CD14-positive monocyte (primary cell): ENCODE measurements at regions not wholly inside any gene's neighbourhood (a gene's known extent, or its start where the extent isn't known, plus 50 kb on each side); places are given as distances from the start of the nearest gene placed in this dataset.

ENCODE experiments used
- DNase-seq, 3 donors: peaks; one replicate each; pipeline ENCODE4 v3.0.0-alpha.2; 2011 to 2022
- H2AFZ ChIP-seq: 2 replicates; pipeline ENCODE4 v1.6.0; 2012; ENCODE audit warnings: mild to moderate bottlenecking, low read depth, low read length, inconsistent platforms; ENCODE audit not compliant: insufficient read depth, poor library complexity, severe bottlenecking
- H3K27ac ChIP-seq, 2 donors: 1 replicate in 1 of 2; 2 replicates in 1 of 2; pipeline ENCODE4 v1.5.1; 2012 to 2013; ENCODE audit warnings: low read length in 2 of 2, control low read depth in 1 of 2, inconsistent platforms in 1 of 2, low read depth in 1 of 2, mild to moderate bottlenecking in 1 of 2
- H3K27me3 ChIP-seq, 2 donors: one replicate each; pipeline versions ENCODE4 v1.6.0 to v1.6.1; 2011 to 2013; ENCODE audit warnings: low read length in 2 of 2; ENCODE audit not compliant: control insufficient read depth in 2 of 2, insufficient read depth in 2 of 2
- H3K36me3 ChIP-seq, 2 donors: replicated peaks in 1 of 2; 1 replicate in 1 of 2; 2 replicates in 1 of 2; pipeline versions ENCODE4 v1.5.1 to v1.6.1; 2012 to 2013; ENCODE audit warnings: low read length in 2 of 2, control low read depth in 1 of 2, inconsistent platforms in 1 of 2, mild to moderate bottlenecking in 1 of 2; ENCODE audit not compliant: insufficient read depth in 2 of 2, control insufficient read depth in 1 of 2
- H3K4me1 ChIP-seq, 2 donors: 1 replicate in 1 of 2; 2 replicates in 1 of 2; pipeline versions ENCODE4 v1.5.1 to v1.6.1; 2012 to 2013; ENCODE audit warnings: low read length in 2 of 2, control low read depth in 1 of 2, inconsistent platforms in 1 of 2, mild to moderate bottlenecking in 1 of 2, moderate library complexity in 1 of 2; ENCODE audit not compliant: insufficient read depth in 2 of 2, control insufficient read depth in 1 of 2
- H3K4me2 ChIP-seq: replicated peaks from 2 replicates; pipeline ENCODE3; 2012; ENCODE audit warnings: low read length, moderate library complexity, mild to moderate bottlenecking; ENCODE audit not compliant: poor library complexity, severe bottlenecking; ENCODE audit errors: extremely low read depth
- H3K4me3 ChIP-seq, 3 experiments: fragments of 200-600 bp in 1 of 3; sonication (generic) in 1 of 3; replicated peaks in 1 of 3; 1 replicate in 2 of 3; 2 replicates in 1 of 3; pipeline ENCODE4 v1.5.1; 2011 to 2013; ENCODE audit warnings: low read length in 3 of 3, mild to moderate bottlenecking in 3 of 3, control low read depth in 2 of 3, low read depth in 2 of 3, inconsistent platforms in 1 of 3, moderate library complexity in 1 of 3
- H3K79me2 ChIP-seq: 2 replicates; pipeline ENCODE4 v1.6.0; 2012; ENCODE audit warnings: mild to moderate bottlenecking, control low read depth, inconsistent platforms, low read length, moderate library complexity; ENCODE audit not compliant: insufficient read depth
- H3K9ac ChIP-seq: 2 replicates; pipeline ENCODE4 v1.6.0; 2017; ENCODE audit warnings: low read length, mild to moderate bottlenecking; ENCODE audit not compliant: insufficient read depth, poor library complexity, severe bottlenecking
- H3K9me3 ChIP-seq, 2 donors: replicated peaks in 1 of 2; 1 replicate in 1 of 2; 2 replicates in 1 of 2; pipeline versions ENCODE4 v1.5.1 to v1.6.1; 2012 to 2013; ENCODE audit warnings: low read length in 2 of 2, control low read depth in 1 of 2; ENCODE audit not compliant: control insufficient read depth in 1 of 2, insufficient read depth in 1 of 2
- H4K20me1 ChIP-seq: 2 replicates; pipeline ENCODE4 v1.6.0; 2012; ENCODE audit warnings: mild to moderate bottlenecking, low read length, control low read depth, moderate library complexity; ENCODE audit not compliant: insufficient read depth
- H3K27ac Mint-ChIP-seq, 7 donors: one replicate each; pipeline ENCODE4 v1.8.0; 2020; ENCODE audit warnings: mild to moderate bottlenecking in 7 of 7, mixed read lengths in 7 of 7, moderate library complexity in 6 of 7, inconsistent platforms in 2 of 7
- H3K27me3 Mint-ChIP-seq, 3 donors: one replicate each; pipeline ENCODE4 v1.8.0; 2021 to 2022; ENCODE audit warnings: low read depth in 3 of 3, mild to moderate bottlenecking in 3 of 3, mixed read lengths in 3 of 3, moderate library complexity in 3 of 3, inconsistent platforms in 1 of 3
- H3K36me3 Mint-ChIP-seq, 2 donors: one replicate each; pipeline ENCODE4 v1.8.0; 2020; ENCODE audit warnings: mixed read lengths in 2 of 2, inconsistent platforms in 1 of 2, mild to moderate bottlenecking in 1 of 2
- H3K4me1 Mint-ChIP-seq: one replicate; pipeline ENCODE4 v1.8.0; 2020; ENCODE audit warnings: mild to moderate bottlenecking, mixed read lengths
- H3K4me3 Mint-ChIP-seq, 2 donors: one replicate each; pipeline ENCODE4 v1.8.0; 2020; ENCODE audit warnings: mild to moderate bottlenecking in 2 of 2, mixed read lengths in 2 of 2, moderate library complexity in 1 of 2
- H3K9me3 Mint-ChIP-seq, 7 donors: one replicate each; pipeline ENCODE4 v1.8.0; 2020 to 2022; ENCODE audit warnings: mixed read lengths in 7 of 7, mild to moderate bottlenecking in 6 of 7, moderate library complexity in 6 of 7, inconsistent platforms in 2 of 7
- CTCF ChIP-seq: fragments of 200-600 bp; IDR thresholded peaks from one replicate; pipeline ENCODE4 v1.8.0; 2022; ENCODE audit warnings: antibody characterized with exemption, mild to moderate bottlenecking
- WGBS: methylation state at CpG from one replicate; pipeline ENCODE4 v1.1.5; 2013; ENCODE audit warnings: missing lambda C conversion rate; ENCODE audit not compliant: insufficient coverage; 5-methylcytosine and 5-hydroxymethylcytosine counted together
- intact Hi-C, 2 donors: fragments of 100-400 bp; cut with micrococcal nuclease; formaldehyde crosslinking; loops; one replicate each; pipeline versions ENCODE4 v1.15.0 to v1.15.1; 2023

GRCh38 chr4:156098805-156099204 lies 145.1 kb upstream of the CTSO start:
- H3K27me3 ChIP-seq, result no peaks in the 10 kb centered on the region
- Mint-ChIP-seq H3K27ac (no peak overlapping the region), H3K27me3 (peaks cover 0 to 5% (median 2%) of the 10 kb centered on the region in 3 donors), H3K4me3 (no peak overlapping the region), H3K9me3 (peaks cover 0 to 1% (median 0%) of the 10 kb centered on the region in 7 donors), H3K36me3 (no peaks in the 10 kb centered on the region), H3K4me1 (no peaks in the 10 kb centered on the region)
- intact Hi-C loops, result no loop called here
- H3K4me2 ChIP-seq, result no peak overlapping the region
- 100% methylated on average over 1 of the region's 4 CpGs for whole genome bisulfite sequencing
- H3K36me3 ChIP-seq, result no peaks in the 10 kb centered on the region
- DNase-seq, result no peak
- H2AFZ ChIP-seq, result no peak overlapping the region
- H3K9me3 ChIP-seq, result no peaks in the 10 kb centered on the region
- H3K27ac ChIP-seq, result no peak overlapping the region
- no peak overlapping the region for H3K9ac ChIP-seq
- no peaks in the 10 kb centered on the region for H4K20me1 ChIP-seq
- H3K4me1 ChIP-seq, result no peaks in the 10 kb centered on the region
- H3K4me3 ChIP-seq, result no peak overlapping the region
- TF ChIP-seq CTCF, result no peak
- no peaks in the 10 kb centered on the region for H3K79me2 ChIP-seq

GRCh38 chr4:156085100-156085499 lies 131.4 kb upstream of the CTSO start:
- Mint-ChIP-seq H3K4me1 (no peaks in the 10 kb centered on the region), H3K4me3 (no peak overlapping the region), H3K36me3 (no peaks in the 10 kb centered on the region), H3K27me3 (peaks cover 0 to 1% (median 0%) of the 10 kb centered on the region in 3 donors), H3K9me3 (no peaks in the 10 kb centered on the region), H3K27ac (no peak overlapping the region)
- H3K4me1 ChIP-seq, result no peaks in the 10 kb centered on the region
- no peak overlapping the region for H3K4me2 ChIP-seq
- no peak for DNase-seq
- no peak overlapping the region for H3K27ac ChIP-seq
- H3K79me2 ChIP-seq, result no peaks in the 10 kb centered on the region
- no peak for TF ChIP-seq CTCF
- no peaks in the 10 kb centered on the region for H4K20me1 ChIP-seq
- H3K9me3 ChIP-seq, result no peaks in the 10 kb centered on the region
- H3K4me3 ChIP-seq, result no peak overlapping the region
- H3K9ac ChIP-seq, result no peak overlapping the region
- intact Hi-C loops, result no loop called here
- H3K27me3 ChIP-seq, result no peaks in the 10 kb centered on the region
- no peaks in the 10 kb centered on the region for H3K36me3 ChIP-seq
- no peak overlapping the region for H2AFZ ChIP-seq
